Spleen (tissue), 7 donors: ENCODE measurements at regions not wholly inside any gene's neighbourhood (a gene's known extent, or its start where the extent isn't known, plus 50 kb on each side); places are given as distances from the start of the nearest gene placed in this dataset.

Experiments
- CTCF ChIP-seq, 11 experiments: fragments of 200-600 bp in 7 of 11; fragments of 450-650 bp in 4 of 11; sonication (generic) in 4 of 11; IDR thresholded peaks in 8 of 11; conservative IDR thresholded peaks in 3 of 11; 1 replicate in 7 of 11; 2 replicates in 4 of 11; pipeline versions ENCODE4 v1.4.0 to v1.8.0; 2016 to 2021; ENCODE audit warnings: antibody characterized with exemption in 11 of 11, inconsistent platforms in 4 of 11, mild to moderate bottlenecking in 1 of 11
- POLR2A ChIP-seq, 3 donors: fragments of 450-650 bp; IDR thresholded peaks; one replicate each; pipeline ENCODE4 v1.5.1; 2017; ENCODE audit warnings: antibody characterized with exemption in 3 of 3, mild to moderate bottlenecking in 1 of 3
- POLR2AphosphoS5 ChIP-seq, 3 donors: sonication (generic); formaldehyde crosslinking; IDR thresholded peaks; one replicate each; pipeline ENCODE4 v1.5.1; 2017; ENCODE audit warnings: antibody characterized with exemption in 3 of 3
- donor health status: DM: no; HTN: no; CAD: no; lungs with moderate emphysema.
- donor health status: DM: no; HTN: no; CAD: no.
- donor health status: DM: no; HTN: no; CAD: no.

GRCh38 chr4:176432811-176433540 lies 113.2 kb downstream of the SPCS3 start:
- TF ChIP-seq CTCF (IDR thresholded peaks at IDR 0.05 in 8 of 11, conservative IDR thresholded peaks at IDR 0.05 in 3 of 11) (no peak), POLR2A (IDR thresholded peaks at IDR 0.05) (no peak), POLR2AphosphoS5 (IDR thresholded peaks at IDR 0.05) (no peak)
